GM12872 (cell line): ENCODE measurements at regions not wholly inside any gene's neighbourhood (a gene's known extent, or its start where the extent isn't known, plus 50 kb on each side); places are given as distances from the start of the nearest gene placed in this dataset.

ENCODE experiments used
- CTCF ChIP-seq: IDR thresholded peaks from 3 replicates; pipeline ENCODE4 v1.5.1; 2011; ENCODE audit warnings: low read depth, mild to moderate bottlenecking, low read length, moderate library complexity; ENCODE audit not compliant: insufficient read depth

GRCh38 chr14:38951451-38951850 lies 151.6 kb downstream of the SEC23A start:
- TF ChIP-seq CTCF, result no peak

GRCh38 chr14:38950676-38951075 lies 152.4 kb downstream of the SEC23A start:
- no peak for TF ChIP-seq CTCF

GRCh38 chr14:38948576-38948975 lies 154.5 kb downstream of the SEC23A start:
- no peak for TF ChIP-seq CTCF

- no peak for TF ChIP-seq CTCF
Observed at GRCh38 chr14:38948171-38948570, 154.9 kb downstream of the SEC23A start.

- no peak for TF ChIP-seq CTCF
Observed at GRCh38 chr14:38947343-38947742, 155.7 kb downstream of the SEC23A start.

- no peak for TF ChIP-seq CTCF
Observed at GRCh38 chr14:38944691-38945090, 158.3 kb downstream of the SEC23A start.

- TF ChIP-seq CTCF, result no peak
Observed at GRCh38 chr14:38941488-38941887, 161.5 kb downstream of the SEC23A start.

- TF ChIP-seq CTCF, result no peak
Observed at GRCh38 chr14:38931969-38932652, 170.9 kb downstream of the SEC23A start.
